ENCODE measurements at regions not wholly inside any gene's neighbourhood (a gene's known extent, or its start where the extent isn't known, plus 50 kb on each side); places are given as distances from the start of the nearest gene placed in this dataset.

DNA sequence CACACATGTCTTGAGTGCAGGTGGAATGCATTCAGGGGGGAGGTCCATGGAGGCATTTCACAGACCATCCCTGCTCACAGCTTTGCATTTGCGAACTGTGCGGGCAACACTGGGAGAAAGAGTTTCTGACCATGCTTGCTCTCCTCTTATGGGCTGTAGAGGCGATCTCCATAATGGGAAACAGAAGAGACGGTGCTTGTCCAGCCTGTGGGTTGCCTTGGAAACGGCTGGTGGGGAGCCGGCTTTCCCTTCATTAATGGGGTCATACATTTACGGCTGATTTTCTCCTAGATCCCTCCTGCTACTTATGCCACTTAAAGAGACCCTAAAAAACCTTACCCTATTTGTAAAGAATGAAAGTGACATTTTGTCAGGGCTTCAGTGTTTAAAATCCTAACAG lies 147.4 kb downstream of the SOX11 start:
- TF ChIP-seq, protein P1, sequence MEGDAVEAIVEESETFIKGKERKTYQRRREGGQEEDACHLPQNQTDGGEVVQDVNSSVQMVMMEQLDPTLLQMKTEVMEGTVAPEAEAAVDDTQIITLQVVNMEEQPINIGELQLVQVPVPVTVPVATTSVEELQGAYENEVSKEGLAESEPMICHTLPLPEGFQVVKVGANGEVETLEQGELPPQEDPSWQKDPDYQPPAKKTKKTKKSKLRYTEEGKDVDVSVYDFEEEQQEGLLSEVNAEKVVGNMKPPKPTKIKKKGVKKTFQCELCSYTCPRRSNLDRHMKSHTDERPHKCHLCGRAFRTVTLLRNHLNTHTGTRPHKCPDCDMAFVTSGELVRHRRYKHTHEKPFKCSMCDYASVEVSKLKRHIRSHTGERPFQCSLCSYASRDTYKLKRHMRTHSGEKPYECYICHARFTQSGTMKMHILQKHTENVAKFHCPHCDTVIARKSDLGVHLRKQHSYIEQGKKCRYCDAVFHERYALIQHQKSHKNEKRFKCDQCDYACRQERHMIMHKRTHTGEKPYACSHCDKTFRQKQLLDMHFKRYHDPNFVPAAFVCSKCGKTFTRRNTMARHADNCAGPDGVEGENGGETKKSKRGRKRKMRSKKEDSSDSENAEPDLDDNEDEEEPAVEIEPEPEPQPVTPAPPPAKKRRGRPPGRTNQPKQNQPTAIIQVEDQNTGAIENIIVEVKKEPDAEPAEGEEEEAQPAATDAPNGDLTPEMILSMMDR (conservative IDR thresholded peaks at IDR 0.05) = no peak
- peaks cover 0 to 3% of the 10 kb centered on the region in 2 experiments; a peak in 1 of 5 replicates for H3K9me3 Mint-ChIP-seq
- Histone ChIP-seq H4K8ac (replicated peaks; ENCODE audit: insufficient read length, low read depth, low read length) (no peak overlapping the region), H3K14ac (ENCODE audit: insufficient read depth, low read length) (no peak overlapping the region), H3T11ph (ENCODE audit: low read length) (no peak overlapping the region), H2AFZ (ENCODE audit: low read length) (no peak overlapping the region), H3K18ac (ENCODE audit: insufficient read length, low read depth, low read length) (no peak overlapping the region), H3K56ac (ENCODE audit: insufficient read length, low read depth, low read length) (no peak overlapping the region), H4K5ac (ENCODE audit: insufficient read length, low read depth, low read length) (no peak overlapping the region), H4K91ac (ENCODE audit: insufficient read length, low read depth, low read length) (no peak overlapping the region), H2BK15ac (ENCODE audit: low read depth, low read length) (no peak overlapping the region), H3K9ac (ENCODE audit: extremely low read depth, insufficient read length, low read length) (no peak overlapping the region), H3K9me3 (ENCODE audit: control insufficient read depth, low read depth, low read length) (no peaks in the 10 kb centered on the region), H3K23ac (ENCODE audit: insufficient read length, low read depth, low read length) (no peak overlapping the region), H3K4ac (ENCODE audit: low read depth, low read length) (no peak overlapping the region), H3K27ac (ENCODE audit: insufficient read length, low read depth, low read length) (no peak overlapping the region), H2BK5ac (ENCODE audit: insufficient read length, low read length) (no peak overlapping the region), H3K4me2 (ENCODE audit: insufficient read depth, insufficient read length, low read length) (no peak overlapping the region), H2AK5ac (ENCODE audit: insufficient read length, low read length) (no peak overlapping the region), H4K20me1 (ENCODE audit: control insufficient read depth, insufficient read depth, insufficient read length) (no peaks in the 10 kb centered on the region), H2BK20ac (ENCODE audit: low read depth, low read length, poor library complexity, severe bottlenecking) (no peak overlapping the region), H2BK120ac (ENCODE audit: low read depth, low read length, poor library complexity, severe bottlenecking) (no peak overlapping the region), H3K79me2 (ENCODE audit: insufficient read depth, low read length) (no peaks in the 10 kb centered on the region), H3K27me3 (ENCODE audit: insufficient read depth, low read length) (no peaks in the 10 kb centered on the region; the same call in 1 of the 2 replicates), H2BK12ac (ENCODE audit: insufficient read length, low read depth, low read length) (no peak overlapping the region), H3K4me1 (ENCODE audit: insufficient read depth, low read length) (no peaks in the 10 kb centered on the region), H3K23me2 (ENCODE audit: insufficient read length, low read depth, low read length, poor library complexity, severe bottlenecking) (no peaks in the 10 kb centered on the region), H3K79me1 (ENCODE audit: insufficient read depth, low read depth, low read length, poor library complexity, severe bottlenecking) (no peaks in the 10 kb centered on the region)
- H3K4me1 Mint-ChIP-seq = peaks cover 2 to 5% of the 10 kb centered on the region in 2 experiments; a peak in 3 of 4 replicates
- no peak overlapping the region for H3K27ac Mint-ChIP-seq
- no peak for DNase-seq
- peaks cover 0 to 5% (median 1%) of the 10 kb centered on the region in 3 experiments; a peak in 2 of 7 replicates for H3K36me3 Mint-ChIP-seq (ENCODE audit: insufficient read depth in 1 of 3, low read depth in 3 of 3)
- WGBS (ENCODE audit: extremely low coverage, insufficient read length, low lambda C conversion rate) = no CpG with 5 or more reads among the region's 7 CpGs
- no peaks in the 10 kb centered on the region; the same call in 1 of the 2 replicates for H3K27me3 Mint-ChIP-seq (ENCODE audit: low read depth)
- no peak overlapping the region for H3K4me3 Mint-ChIP-seq

All from H9 (cell line).